ENCODE measurements at regions not wholly inside any gene's neighbourhood (a gene's known extent, or its start where the extent isn't known, plus 50 kb on each side); places are given as distances from the start of the nearest gene placed in this dataset.

DNA sequence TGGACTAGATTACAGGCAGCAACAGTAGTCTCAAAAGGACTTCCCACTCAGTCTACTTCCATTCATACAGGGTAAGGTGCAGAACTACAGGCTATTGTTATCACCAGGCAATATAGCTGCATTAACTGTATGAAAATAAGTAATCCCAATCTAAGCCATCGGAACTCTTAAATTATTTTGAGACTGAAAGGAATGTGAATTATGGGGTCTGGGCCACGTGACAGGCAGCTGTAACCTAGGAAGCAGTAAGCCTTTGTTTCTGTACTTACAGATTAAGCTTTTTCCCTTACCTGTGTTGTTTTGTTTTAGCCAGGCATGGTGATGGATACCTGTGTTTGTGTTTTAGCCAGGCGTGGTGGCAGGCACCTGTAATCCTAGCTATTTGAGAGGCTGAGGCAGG, 152.4 kb upstream of the TRIM24 start:
- peaks cover 13% of the 10 kb centered on the region for H3K36me3 Mint-ChIP-seq
- no peaks in the 10 kb centered on the region for H3K27me3 Mint-ChIP-seq (ENCODE audit: low read depth)
- DNase-seq (ENCODE audit: low spot score): no peak
- CTCF ChIA-PET: no interaction called here
- no peak for TF ChIP-seq ATF1 (CRISPR knock-in tag; IDR thresholded peaks at IDR 0.05)
- TF ChIP-seq, protein P1, sequence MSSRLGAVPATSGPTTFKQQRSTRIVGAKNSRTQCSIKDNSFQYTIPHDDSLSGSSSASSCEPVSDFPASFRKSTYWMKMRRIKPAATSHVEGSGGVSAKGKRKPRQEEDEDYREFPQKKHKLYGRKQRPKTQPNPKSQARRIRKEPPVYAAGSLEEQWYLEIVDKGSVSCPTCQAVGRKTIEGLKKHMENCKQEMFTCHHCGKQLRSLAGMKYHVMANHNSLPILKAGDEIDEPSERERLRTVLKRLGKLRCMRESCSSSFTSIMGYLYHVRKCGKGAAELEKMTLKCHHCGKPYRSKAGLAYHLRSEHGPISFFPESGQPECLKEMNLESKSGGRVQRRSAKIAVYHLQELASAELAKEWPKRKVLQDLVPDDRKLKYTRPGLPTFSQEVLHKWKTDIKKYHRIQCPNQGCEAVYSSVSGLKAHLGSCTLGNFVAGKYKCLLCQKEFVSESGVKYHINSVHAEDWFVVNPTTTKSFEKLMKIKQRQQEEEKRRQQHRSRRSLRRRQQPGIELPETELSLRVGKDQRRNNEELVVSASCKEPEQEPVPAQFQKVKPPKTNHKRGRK (CRISPR knock-in tag; IDR thresholded peaks at IDR 0.05; ENCODE audit: borderline replicate concordance): no peak
- TF ChIP-seq ESRRA (CRISPR knock-in tag; IDR thresholded peaks at IDR 0.05; ENCODE audit: borderline replicate concordance): no peak
- TF ChIP-seq, protein P2, sequence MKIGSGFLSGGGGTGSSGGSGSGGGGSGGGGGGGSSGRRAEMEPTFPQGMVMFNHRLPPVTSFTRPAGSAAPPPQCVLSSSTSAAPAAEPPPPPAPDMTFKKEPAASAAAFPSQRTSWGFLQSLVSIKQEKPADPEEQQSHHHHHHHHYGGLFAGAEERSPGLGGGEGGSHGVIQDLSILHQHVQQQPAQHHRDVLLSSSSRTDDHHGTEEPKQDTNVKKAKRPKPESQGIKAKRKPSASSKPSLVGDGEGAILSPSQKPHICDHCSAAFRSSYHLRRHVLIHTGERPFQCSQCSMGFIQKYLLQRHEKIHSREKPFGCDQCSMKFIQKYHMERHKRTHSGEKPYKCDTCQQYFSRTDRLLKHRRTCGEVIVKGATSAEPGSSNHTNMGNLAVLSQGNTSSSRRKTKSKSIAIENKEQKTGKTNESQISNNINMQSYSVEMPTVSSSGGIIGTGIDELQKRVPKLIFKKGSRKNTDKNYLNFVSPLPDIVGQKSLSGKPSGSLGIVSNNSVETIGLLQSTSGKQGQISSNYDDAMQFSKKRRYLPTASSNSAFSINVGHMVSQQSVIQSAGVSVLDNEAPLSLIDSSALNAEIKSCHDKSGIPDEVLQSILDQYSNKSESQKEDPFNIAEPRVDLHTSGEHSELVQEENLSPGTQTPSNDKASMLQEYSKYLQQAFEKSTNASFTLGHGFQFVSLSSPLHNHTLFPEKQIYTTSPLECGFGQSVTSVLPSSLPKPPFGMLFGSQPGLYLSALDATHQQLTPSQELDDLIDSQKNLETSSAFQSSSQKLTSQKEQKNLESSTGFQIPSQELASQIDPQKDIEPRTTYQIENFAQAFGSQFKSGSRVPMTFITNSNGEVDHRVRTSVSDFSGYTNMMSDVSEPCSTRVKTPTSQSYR (CRISPR knock-in tag; IDR thresholded peaks at IDR 0.05): no peak
- TF ChIP-seq, protein P3, sequence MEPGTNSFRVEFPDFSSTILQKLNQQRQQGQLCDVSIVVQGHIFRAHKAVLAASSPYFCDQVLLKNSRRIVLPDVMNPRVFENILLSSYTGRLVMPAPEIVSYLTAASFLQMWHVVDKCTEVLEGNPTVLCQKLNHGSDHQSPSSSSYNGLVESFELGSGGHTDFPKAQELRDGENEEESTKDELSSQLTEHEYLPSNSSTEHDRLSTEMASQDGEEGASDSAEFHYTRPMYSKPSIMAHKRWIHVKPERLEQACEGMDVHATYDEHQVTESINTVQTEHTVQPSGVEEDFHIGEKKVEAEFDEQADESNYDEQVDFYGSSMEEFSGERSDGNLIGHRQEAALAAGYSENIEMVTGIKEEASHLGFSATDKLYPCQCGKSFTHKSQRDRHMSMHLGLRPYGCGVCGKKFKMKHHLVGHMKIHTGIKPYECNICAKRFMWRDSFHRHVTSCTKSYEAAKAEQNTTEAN (CRISPR knock-in tag; IDR thresholded peaks at IDR 0.05): no peak
- TF ChIP-seq KAT7 (CRISPR knock-in tag; IDR thresholded peaks at IDR 0.05; ENCODE audit: borderline replicate concordance): no peak
- no peak for TF ChIP-seq ZNF317 (CRISPR knock-in tag; IDR thresholded peaks at IDR 0.05; ENCODE audit: borderline replicate concordance, low read depth)
- TF ChIP-seq SOX15 (CRISPR knock-in tag; IDR thresholded peaks at IDR 0.05): no peak
- no peak for TF ChIP-seq TEAD1 (CRISPR knock-in tag; IDR thresholded peaks at IDR 0.05)
- TF ChIP-seq, protein P4, sequence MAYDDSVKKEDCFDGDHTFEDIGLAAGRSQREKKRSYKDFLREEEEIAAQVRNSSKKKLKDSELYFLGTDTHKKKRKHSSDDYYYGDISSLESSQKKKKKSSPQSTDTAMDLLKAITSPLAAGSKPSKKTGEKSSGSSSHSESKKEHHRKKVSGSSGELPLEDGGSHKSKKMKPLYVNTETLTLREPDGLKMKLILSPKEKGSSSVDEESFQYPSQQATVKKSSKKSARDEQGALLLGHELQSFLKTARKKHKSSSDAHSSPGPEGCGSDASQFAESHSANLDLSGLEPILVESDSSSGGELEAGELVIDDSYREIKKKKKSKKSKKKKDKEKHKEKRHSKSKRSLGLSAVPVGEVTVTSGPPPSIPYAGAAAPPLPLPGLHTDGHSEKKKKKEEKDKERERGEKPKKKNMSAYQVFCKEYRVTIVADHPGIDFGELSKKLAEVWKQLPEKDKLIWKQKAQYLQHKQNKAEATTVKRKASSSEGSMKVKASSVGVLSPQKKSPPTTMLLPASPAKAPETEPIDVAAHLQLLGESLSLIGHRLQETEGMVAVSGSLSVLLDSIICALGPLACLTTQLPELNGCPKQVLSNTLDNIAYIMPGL (CRISPR knock-in tag; IDR thresholded peaks at IDR 0.05): no peak
- TF ChIP-seq HMGA2 (CRISPR knock-in tag; IDR thresholded peaks at IDR 0.05): no peak
- TF ChIP-seq, protein P5, sequence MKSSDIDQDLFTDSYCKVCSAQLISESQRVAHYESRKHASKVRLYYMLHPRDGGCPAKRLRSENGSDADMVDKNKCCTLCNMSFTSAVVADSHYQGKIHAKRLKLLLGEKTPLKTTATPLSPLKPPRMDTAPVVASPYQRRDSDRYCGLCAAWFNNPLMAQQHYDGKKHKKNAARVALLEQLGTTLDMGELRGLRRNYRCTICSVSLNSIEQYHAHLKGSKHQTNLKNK (CRISPR knock-in tag; IDR thresholded peaks at IDR 0.05): no peak
- TF ChIP-seq, protein P6, sequence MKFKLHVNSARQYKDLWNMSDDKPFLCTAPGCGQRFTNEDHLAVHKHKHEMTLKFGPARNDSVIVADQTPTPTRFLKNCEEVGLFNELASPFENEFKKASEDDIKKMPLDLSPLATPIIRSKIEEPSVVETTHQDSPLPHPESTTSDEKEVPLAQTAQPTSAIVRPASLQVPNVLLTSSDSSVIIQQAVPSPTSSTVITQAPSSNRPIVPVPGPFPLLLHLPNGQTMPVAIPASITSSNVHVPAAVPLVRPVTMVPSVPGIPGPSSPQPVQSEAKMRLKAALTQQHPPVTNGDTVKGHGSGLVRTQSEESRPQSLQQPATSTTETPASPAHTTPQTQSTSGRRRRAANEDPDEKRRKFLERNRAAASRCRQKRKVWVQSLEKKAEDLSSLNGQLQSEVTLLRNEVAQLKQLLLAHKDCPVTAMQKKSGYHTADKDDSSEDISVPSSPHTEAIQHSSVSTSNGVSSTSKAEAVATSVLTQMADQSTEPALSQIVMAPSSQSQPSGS (CRISPR knock-in tag; IDR thresholded peaks at IDR 0.05; ENCODE audit: borderline replicate concordance, low read depth): no peak
- ATAC-seq: no peak
- H3K27ac Mint-ChIP-seq: no peak overlapping the region
- H3K4me1 Mint-ChIP-seq: peaks cover 13% of the 10 kb centered on the region
- no peak overlapping the region for H3K4me3 Mint-ChIP-seq
- POLR2A ChIA-PET: interaction anchor here (0.7 kb wide), 1 partner anchor 13 kb away, joined by 3 read pairs; no protein-coding TSS in a partner anchor
- H3K9me3 Mint-ChIP-seq: peaks cover 23% of the 10 kb centered on the region

DNA sequence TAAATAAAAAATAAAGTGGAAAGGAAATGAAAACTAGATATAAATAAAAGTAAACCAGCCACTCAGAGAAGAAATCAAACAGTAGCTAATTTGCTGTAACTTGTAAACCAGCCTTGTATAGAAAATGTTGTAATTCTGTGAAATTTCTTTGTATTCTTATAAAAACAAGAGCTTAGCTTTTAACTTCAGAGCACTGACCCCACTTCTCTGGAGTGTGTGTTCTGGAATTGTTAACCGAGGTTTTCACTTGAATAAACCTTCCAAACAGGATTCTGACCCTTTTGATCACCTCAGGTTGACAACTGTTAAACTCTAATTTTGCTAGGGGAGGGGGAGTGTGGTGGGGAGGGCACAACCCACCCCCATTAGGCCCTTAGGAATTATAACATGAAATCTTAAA, 151.9 kb upstream of the TRIM24 start:
- ATAC-seq: no peak
- peaks cover 23% of the 10 kb centered on the region for H3K9me3 Mint-ChIP-seq
- ChIA-PET POLR2A (no interaction called here), CTCF (no interaction called here)
- H3K36me3 Mint-ChIP-seq: peaks cover 13% of the 10 kb centered on the region
- no peak overlapping the region for H3K27ac Mint-ChIP-seq
- TF ChIP-seq, protein P6 (CRISPR knock-in tag; IDR thresholded peaks at IDR 0.05; ENCODE audit: borderline replicate concordance, low read depth): no peak
- no peaks in the 10 kb centered on the region for H3K27me3 Mint-ChIP-seq (ENCODE audit: low read depth)
- H3K4me1 Mint-ChIP-seq: peaks cover 13% of the 10 kb centered on the region
- no peak for DNase-seq (ENCODE audit: low spot score)
- no peak overlapping the region for H3K4me3 Mint-ChIP-seq
